NCI-H2227 (cell line): ENCODE measurements at regions not wholly inside any gene's neighbourhood (a gene's known extent, or its start where the extent isn't known, plus 50 kb on each side); places are given as distances from the start of the nearest gene placed in this dataset.

Experiments
- DNase-seq: peaks from one replicate; lab custom pipeline; 2025; ENCODE audit not compliant: unreplicated experiment; lab: John Stamatoyannopoulos, UW

GRCh38 chr4:151917145-151917734 is 156.4 kb upstream of the GATB start:
- DNase-seq = no peak

- DNase-seq = no peak
Observed at GRCh38 chr4:151912632-151913031, 151.8 kb upstream of the GATB start.

DNA sequence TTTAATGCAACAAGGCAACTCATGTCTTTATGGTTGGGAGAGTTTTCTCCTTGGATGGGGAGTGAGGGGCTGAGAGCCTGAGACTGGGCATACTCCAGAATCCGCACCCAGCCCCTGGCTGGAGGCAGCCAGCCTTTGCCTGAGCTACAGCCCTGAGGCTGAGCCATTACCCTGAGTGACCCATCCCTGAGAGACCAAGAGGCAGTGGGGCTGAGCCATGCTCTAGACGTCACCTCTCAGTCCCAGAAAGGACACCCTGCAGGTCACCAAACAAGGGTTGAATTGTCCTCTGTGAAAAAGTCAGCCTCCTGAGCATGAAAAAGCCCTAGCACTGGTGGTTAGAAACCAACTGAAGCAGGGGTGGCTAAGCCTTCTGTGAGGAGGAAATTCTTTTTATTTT is 151.2 kb upstream of the GATB start:
- no peak for DNase-seq

GRCh38 chr4:151908734-151909497 is 148.1 kb upstream of the GATB start:
- DNase-seq = no peak

- DNase-seq = no peak
Observed at GRCh38 chr4:151908201-151908600, 147.4 kb upstream of the GATB start.

DNA sequence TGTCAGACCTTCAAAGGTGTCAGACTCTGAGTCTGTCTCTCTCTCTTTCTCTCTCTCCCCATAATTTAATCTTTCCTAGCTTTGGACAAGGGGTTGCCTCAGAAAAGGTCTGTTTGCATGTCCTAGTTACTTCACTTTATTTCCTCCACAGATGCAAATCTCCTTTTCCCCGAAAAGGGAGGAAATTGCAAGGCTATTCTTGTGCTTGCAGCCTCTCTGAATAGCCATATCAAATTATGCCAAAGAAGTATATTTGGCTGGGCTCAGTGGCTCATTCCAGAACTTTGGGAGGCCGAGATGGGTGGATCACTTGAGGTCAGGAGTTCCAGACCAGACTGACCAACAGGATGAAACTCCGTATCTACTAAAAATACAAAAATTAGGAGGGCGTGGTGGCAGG is 145.6 kb upstream of the GATB start:
- DNase-seq = no peak

DNA sequence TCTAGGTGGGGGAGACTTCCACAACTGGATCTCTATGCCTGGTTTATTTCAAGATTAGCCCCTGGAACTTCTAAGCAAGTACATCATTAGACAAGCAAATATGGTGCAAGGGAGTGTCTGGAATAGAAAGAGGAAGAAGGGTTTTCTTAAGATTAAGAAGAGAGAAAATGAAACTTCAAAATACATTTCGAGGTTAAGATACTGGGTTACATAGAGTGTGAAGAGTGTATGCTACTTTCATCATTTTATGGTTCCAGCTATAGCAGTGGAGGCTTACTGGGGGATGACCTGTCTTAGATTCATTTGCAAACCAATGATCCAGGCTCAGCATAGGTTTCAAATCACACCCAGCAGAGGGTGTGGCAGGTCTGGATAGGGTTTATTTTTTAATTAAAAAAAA is 144.4 kb upstream of the GATB start:
- no peak for DNase-seq

DNA sequence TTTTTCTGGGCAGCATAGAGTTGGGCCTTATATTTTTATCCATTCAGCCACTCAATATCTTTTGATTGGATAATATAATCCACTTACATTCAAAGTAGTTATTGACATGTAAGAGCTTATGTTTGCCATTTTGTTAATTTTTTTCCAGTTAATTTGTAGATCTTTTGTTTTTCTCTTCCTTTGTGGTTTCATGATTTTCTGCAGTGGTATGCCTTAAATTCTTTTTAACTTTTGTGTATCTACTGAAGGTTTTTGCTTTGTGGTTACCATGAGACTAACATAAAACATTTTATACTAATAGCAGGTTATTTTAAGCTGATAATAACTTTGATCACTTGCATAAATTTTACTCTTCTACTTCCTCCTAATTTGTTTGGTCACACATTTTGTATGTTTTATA is 140.8 kb upstream of the GATB start:
- DNase-seq = no peak

DNA sequence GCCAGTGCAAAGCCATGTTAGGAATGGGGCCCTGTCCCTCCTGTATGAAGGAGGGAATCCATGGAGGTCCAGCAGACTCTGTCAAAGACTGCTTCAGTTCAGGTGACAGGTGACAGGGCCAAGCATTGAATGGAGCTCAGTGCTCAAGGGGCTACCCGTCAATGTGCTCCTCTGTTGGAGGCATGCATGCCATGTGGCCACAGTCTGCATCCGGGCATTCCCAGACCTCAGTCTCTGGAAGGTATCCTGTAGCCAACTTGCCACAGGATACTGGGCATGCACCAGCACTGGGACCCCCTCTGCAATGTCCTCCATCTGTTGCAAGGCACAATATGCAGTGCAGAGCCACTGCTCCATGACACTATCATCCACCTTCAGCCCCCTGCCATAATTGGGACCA is 136.1 kb upstream of the GATB start:
- DNase-seq = no peak

DNA sequence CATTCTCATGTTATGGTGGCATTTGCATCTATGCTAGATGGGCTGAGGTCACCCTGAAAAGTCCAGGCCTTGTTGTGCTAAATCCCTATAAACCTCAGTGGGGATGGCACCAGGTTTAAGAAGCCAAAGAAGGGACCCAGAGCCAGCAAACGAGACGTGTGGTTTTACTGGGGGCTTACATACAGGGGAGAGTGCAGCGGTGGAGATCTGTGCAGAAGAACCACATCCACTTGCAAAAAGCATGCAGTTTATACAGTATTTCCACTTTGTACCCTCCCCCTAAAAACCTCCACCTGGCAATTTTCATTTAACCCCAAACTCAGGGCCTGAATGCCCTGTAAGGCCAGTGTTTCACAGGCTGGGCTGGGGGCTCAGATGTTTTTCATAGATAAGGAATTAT is 134.9 kb upstream of the GATB start:
- no peak for DNase-seq

- no peak for DNase-seq
Observed at GRCh38 chr4:151894246-151894645, 133.4 kb upstream of the GATB start.

GRCh38 chr4:151888367-151888866 is 127.6 kb upstream of the GATB start:
- DNase-seq = no peak

GRCh38 chr4:151887816-151888180 is 127.0 kb upstream of the GATB start:
- no peak for DNase-seq

GRCh38 chr4:151887031-151887815 is 126.4 kb upstream of the GATB start:
- DNase-seq = no peak

DNA sequence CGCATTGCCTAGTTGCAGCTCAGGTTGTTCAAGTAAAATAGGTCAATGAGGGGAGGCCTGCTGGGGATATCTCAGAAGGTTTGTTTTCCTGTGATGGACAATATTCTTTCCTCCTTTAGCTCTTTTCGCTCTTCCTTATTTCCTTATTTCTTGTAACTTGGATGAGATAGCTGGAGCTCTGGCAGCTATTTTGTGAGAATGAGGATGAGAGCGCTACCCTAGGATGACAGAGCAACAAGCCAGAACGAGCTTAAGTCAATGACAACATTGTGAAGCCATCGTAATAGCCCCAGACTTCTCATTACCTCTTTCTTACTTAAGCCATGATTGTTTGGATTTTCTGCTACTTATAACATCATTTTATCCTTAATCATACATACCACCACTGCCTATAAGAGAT is 124.3 kb upstream of the GATB start:
- DNase-seq = no peak

GRCh38 chr4:151883747-151884146 is 122.9 kb upstream of the GATB start:
- DNase-seq = no peak

GRCh38 chr4:151882072-151882803 is 121.4 kb upstream of the GATB start:
- no peak for DNase-seq

DNA sequence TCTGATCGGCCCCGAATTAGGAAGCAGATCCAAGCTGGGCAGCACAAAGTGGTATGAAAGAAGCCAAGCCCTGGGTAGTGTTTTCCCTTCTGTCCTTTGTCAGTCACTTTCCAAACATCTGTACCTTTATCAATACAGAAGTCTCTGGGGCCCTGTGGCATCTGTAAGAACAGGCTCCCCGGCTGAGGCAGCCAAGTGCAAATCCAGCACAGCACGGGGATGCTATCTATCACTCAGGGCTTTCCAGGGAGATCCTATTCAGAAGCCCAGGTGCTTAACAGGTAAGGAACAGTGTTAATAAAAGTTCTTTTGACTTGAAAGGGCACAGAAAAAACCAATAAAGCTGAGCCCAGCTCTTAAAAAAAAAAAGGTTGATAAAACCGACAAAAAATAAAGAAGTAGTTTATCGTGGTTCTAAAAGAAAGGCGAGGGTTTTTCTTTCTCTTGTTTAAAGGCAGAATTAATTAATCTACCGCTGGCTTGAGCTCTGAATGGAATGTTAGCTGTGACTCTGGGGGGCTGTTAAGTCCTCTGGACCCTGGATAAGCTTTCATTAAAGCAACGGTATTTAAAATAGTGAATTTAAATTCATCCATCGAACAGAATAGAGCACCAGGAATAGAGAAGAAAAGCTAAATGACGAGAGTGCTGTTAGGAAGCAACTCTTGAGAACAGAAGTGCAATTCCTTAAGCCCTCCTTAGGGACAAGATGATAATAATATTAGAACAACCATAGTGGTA is 119.1 kb upstream of the GATB start:
- no peak for DNase-seq

GRCh38 chr4:151876381-151876988 is 115.7 kb upstream of the GATB start:
- no peak for DNase-seq

DNA sequence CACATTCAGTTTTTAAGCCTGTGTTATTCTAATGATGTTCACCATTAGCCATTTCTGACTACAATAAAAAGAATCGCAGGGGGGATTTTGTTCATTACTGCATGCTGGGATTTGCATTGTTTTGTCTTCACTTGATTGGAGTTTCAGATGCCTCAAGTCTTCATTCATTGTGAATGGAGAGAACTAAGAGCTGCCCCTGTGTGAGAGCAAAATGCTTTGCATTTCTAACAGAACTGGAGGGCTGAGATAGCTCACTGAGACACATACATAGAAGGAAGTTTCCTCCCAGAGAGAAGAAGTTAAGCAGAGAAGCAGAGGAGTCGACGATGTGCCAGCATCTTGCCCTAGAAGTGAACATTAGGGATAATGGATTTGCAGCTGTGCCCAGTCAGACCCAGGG is 113.5 kb upstream of the GATB start:
- no peak for DNase-seq
